Right lobe of liver (tissue), 6 donors: ENCODE measurements at regions not wholly inside any gene's neighbourhood (a gene's known extent, or its start where the extent isn't known, plus 50 kb on each side); places are given as distances from the start of the nearest gene placed in this dataset.

Experiments
- ATAC-seq, 4 donors: fragments of 200-7000 bp; cut with Tn5 transposase; one replicate each; pipeline ENCODE4 v1.9.1; 2020; ENCODE audit warnings: mild to moderate bottlenecking in 4 of 4, moderate library complexity in 4 of 4
- DNase-seq, 3 donors: peaks; one replicate each; pipeline ENCODE4 v3.0.0-alpha.2; 2020
- H3K27ac ChIP-seq, 3 donors: fragments of 200-600 bp; one replicate each; pipeline ENCODE4 v1.8.0; 2022
- H3K27me3 ChIP-seq, 2 donors: fragments of 200-600 bp; one replicate each; pipeline ENCODE4 v1.8.0; 2022
- H3K36me3 ChIP-seq, 4 donors: fragments of 200-600 bp; sonication (generic) in 1 of 4; one replicate each; pipeline versions ENCODE4 v1.5.1 to v1.8.0; 2017 to 2022; ENCODE audit warnings: control low read depth in 1 of 4
- H3K4me1 ChIP-seq, 4 donors: fragments of 200-600 bp; sonication (generic) in 1 of 4; one replicate each; pipeline versions ENCODE4 v1.5.1 to v1.8.0; 2017 to 2022; ENCODE audit warnings: control low read depth in 1 of 4
- H3K4me3 ChIP-seq, 3 donors: fragments of 200-600 bp; one replicate each; pipeline ENCODE4 v1.8.0; 2022
- H3K9me3 ChIP-seq, 4 donors: fragments of 200-600 bp; sonication (generic) in 1 of 4; one replicate each; pipeline versions ENCODE4 v1.5.1 to v1.8.0; 2017 to 2022; ENCODE audit warnings: control low read depth in 1 of 4
- CTCF ChIP-seq, 4 donors: fragments of 200-600 bp in 3 of 4; fragments of 450-650 bp in 1 of 4; IDR thresholded peaks; one replicate each; pipeline versions ENCODE4 v1.5.1 to v1.8.0; 2016 to 2022; ENCODE audit warnings: antibody characterized with exemption in 4 of 4, mild to moderate bottlenecking in 2 of 4
- POLR2A ChIP-seq: fragments of 450-650 bp; IDR thresholded peaks from one replicate; pipeline ENCODE4 v1.6.1; 2017; ENCODE audit warnings: antibody characterized with exemption, mild to moderate bottlenecking
- WGBS: methylation state at CpG from one replicate; pipeline ENCODE4 v1.1.6; 2018; ENCODE audit warnings: low coverage, low lambda C conversion rate; ENCODE audit not compliant: insufficient coverage; ENCODE audit errors: missing lambda C conversion rate; 5-methylcytosine and 5-hydroxymethylcytosine counted together
- intact Hi-C, 2 donors: fragments of 100-400 bp; cut with DNase I; formaldehyde crosslinking; loops; one replicate each; pipeline versions ENCODE4 v1.11.2 to v1.14.1; 2022
- donor health status: DM: no; HTN: yes; CAD: no.
- donor health status: DM: no; HTN: no; CAD: no.
- donor health status: DM: no; HTN: no; CAD: no.
- donor health status: DM: no; HTN: yes; CAD: no.
- donor health status: DM: no; HTN: yes; CAD: no.

DNA sequence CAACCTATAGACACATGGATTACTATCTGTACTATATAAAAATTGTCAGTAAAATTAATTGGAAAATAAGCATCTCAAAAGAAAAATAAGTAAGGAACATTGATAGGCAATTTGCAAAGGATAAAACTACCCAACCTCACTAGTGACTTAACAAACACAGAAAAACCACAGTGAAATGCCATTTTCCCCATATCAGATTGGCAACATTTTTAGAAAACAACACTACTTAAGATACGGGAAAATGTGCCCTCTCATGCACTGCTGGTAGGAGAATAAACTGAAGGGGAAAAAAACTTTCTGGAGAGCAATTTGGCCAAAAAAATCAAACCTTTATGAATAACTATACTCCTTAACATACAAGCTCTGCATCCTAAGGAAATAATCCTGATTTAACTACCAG, 254.0 kb downstream of the DEPDC1B start:
- WGBS, result 32% methylated on average over 1 of the region's 1 CpG
- H3K4me1 ChIP-seq, result no peaks in the 10 kb centered on the region
- no peak for TF ChIP-seq POLR2A
- TF ChIP-seq CTCF (IDR thresholded peaks at IDR 0.05), result no peak
- no peak overlapping the region for H3K4me3 ChIP-seq
- H3K36me3 ChIP-seq, result no peaks in the 10 kb centered on the region
- ATAC-seq (no peak), DNase-seq (no peak)
- no peak overlapping the region for H3K27ac ChIP-seq
- intact Hi-C loops, result no loop called here
- H3K9me3 ChIP-seq, result no peaks in the 10 kb centered on the region
- H3K27me3 ChIP-seq, result no peaks in the 10 kb centered on the region

DNA sequence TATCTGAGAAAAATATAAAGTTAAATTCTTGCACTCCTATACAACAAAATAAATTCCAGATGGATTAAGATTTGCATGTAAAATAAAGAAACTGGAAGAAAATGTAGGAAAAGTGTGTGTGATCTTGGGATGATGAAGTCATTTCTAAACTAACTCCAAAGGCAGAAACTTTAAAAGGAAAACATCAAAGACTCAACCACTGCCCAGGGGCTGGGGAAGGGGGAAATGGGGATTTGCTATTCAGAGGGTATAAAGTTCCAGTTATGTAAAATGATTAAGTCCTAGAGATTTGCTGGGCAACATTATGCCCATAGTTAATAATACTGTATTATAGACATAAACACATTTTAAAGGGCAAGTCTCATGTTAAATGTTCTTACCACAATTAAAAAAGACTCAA, 254.5 kb downstream of the DEPDC1B start:
- Histone ChIP-seq H3K36me3 (no peaks in the 10 kb centered on the region), H3K27ac (no peak overlapping the region), H3K9me3 (no peaks in the 10 kb centered on the region), H3K4me1 (no peaks in the 10 kb centered on the region), H3K4me3 (no peak overlapping the region), H3K27me3 (no peaks in the 10 kb centered on the region)
- no peak for DNase-seq
- intact Hi-C loops, result no loop called here
- no peak for TF ChIP-seq POLR2A
- TF ChIP-seq CTCF (IDR thresholded peaks at IDR 0.05), result no peak
- no peak for ATAC-seq

DNA sequence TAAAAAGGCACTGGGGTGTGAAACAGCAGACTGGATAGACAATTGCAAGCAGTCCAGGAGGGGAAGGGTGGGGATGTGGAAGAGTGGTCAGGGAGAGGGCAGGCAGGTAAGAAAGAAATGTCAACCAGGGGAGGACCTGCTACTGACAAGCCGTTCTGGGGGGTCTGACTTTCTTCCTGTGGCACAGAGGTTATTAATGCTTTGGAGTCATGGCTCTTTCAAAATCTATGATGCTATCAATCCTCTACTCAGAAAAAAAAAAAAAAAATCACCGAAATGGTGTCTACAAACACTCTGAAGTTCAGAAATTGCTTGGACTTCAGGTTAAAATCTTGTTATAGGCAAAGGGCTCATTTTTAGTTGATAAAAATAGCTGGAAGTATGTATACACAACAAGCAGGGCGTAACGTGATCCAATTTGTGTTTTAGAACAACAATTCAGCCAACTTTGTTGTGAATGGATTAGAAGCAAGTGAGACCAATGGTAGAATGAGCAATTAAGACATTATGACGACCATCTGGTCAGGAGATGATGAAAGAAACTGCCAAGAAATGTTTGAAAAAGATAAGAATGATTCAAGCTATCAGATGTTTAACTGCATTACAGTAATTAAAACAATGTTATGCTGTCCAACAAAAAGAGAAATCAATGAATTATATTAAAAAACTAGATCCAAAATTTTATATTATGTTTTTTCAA, 255.2 kb downstream of the DEPDC1B start:
- 49% methylated on average over 5 of the region's 5 CpGs for WGBS
- DNase-seq, result no peak
- intact Hi-C loops, result no loop called here
- no peaks in the 10 kb centered on the region for H3K4me1 ChIP-seq
- no peaks in the 10 kb centered on the region for H3K36me3 ChIP-seq
- TF ChIP-seq CTCF (IDR thresholded peaks at IDR 0.05) (no peak), POLR2A (no peak)
- H3K27ac ChIP-seq, result no peak overlapping the region
- H3K4me3 ChIP-seq, result no peak overlapping the region
- no peak for ATAC-seq
- H3K27me3 ChIP-seq, result no peaks in the 10 kb centered on the region
- no peaks in the 10 kb centered on the region for H3K9me3 ChIP-seq

DNA sequence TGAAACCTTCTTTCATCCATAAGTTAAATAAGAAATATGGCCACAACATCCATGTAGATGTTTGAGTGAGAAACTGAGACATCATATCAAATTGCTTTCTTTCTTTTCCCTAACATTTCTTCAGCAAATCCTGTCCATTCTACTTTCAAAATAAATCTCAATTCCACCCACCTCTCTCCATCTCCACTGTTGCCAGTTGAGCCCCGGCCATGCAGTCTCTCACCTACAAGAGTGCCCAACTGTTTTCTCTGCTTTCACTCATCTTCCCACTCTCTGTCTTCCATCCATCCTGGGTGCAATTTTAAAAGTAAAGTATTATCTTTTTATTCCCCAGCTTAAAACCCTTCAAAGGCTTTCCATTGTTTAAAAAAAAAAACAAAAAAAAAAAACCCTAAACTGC, 260.4 kb downstream of the DEPDC1B start:
- TF ChIP-seq POLR2A, result no peak
- TF ChIP-seq CTCF (IDR thresholded peaks at IDR 0.05), result no peak
- intact Hi-C loops, result no loop called here
- DNase-seq (no peak), ATAC-seq (no peak)
- H3K27me3 ChIP-seq, result no peaks in the 10 kb centered on the region
- H3K36me3 ChIP-seq, result no peaks in the 10 kb centered on the region
- no peaks in the 10 kb centered on the region for H3K9me3 ChIP-seq
- 77% methylated on average over 1 of the region's 1 CpG for WGBS
- no peaks in the 10 kb centered on the region for H3K4me1 ChIP-seq
- no peak overlapping the region for H3K27ac ChIP-seq
- H3K4me3 ChIP-seq, result no peak overlapping the region

DNA sequence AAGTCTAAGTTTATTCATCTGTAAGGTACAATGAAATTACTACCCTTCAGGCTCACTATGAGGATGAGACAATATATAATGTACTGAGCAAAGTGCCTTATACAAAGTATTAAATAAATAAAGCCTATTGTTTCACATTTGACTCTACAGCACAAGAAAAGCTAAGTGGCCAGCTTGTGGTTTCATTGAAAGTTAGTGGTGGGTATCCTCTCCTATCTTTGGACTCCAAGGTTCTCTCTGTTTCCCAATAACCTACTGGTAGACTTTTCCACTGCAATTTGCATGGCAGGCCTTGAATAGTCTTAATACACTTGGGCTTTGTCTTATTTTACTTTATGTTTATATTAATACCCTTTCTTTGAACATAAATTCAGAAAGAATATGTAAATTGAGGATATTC, 262.7 kb downstream of the DEPDC1B start:
- Histone ChIP-seq H3K9me3 (no peaks in the 10 kb centered on the region), H3K4me3 (no peak overlapping the region), H3K27ac (no peak overlapping the region), H3K27me3 (no peaks in the 10 kb centered on the region), H3K4me1 (no peaks in the 10 kb centered on the region), H3K36me3 (no peaks in the 10 kb centered on the region)
- no peak for ATAC-seq
- intact Hi-C loops, result no loop called here
- no peak for DNase-seq
- TF ChIP-seq POLR2A, result no peak
- no peak for TF ChIP-seq CTCF (IDR thresholded peaks at IDR 0.05)
